BE2C (cell line): ENCODE measurements at regions not wholly inside any gene's neighbourhood (a gene's known extent, or its start where the extent isn't known, plus 50 kb on each side); places are given as distances from the start of the nearest gene placed in this dataset.

Experiments
- DNase-seq: peaks from one replicate; pipeline ENCODE4 v3.0.0-alpha.2; 2020
- H3K27me3 ChIP-seq: fragments of 250-450 bp; sonication (Bioruptor Pico); 2 replicates; pipeline ENCODE4 v1.5.1; 2020; ENCODE audit warnings: mild to moderate bottlenecking
- H3K36me3 ChIP-seq: fragments of 250-450 bp; sonication (Bioruptor Pico); 2 replicates; pipeline ENCODE4 v1.5.1; 2020; ENCODE audit warnings: mild to moderate bottlenecking
- H3K4me1 ChIP-seq: fragments of 250-450 bp; sonication (Bioruptor Pico); 2 replicates; pipeline ENCODE4 v1.5.1; 2020
- H3K4me3 ChIP-seq: 2 replicates; pipeline ENCODE4 v1.5.1; 2011; ENCODE audit warnings: low read depth, low read length
- H3K9me3 ChIP-seq: fragments of 250-450 bp; sonication (Bioruptor Pico); 2 replicates; pipeline ENCODE4 v1.5.1; 2020
- TF ChIP-seq, protein P1 (sequence below): IDR thresholded peaks from 2 replicates; pipeline ENCODE4 v1.5.1; 2012; ENCODE audit warnings: mild to moderate bottlenecking, low read depth, low read length

DNA sequence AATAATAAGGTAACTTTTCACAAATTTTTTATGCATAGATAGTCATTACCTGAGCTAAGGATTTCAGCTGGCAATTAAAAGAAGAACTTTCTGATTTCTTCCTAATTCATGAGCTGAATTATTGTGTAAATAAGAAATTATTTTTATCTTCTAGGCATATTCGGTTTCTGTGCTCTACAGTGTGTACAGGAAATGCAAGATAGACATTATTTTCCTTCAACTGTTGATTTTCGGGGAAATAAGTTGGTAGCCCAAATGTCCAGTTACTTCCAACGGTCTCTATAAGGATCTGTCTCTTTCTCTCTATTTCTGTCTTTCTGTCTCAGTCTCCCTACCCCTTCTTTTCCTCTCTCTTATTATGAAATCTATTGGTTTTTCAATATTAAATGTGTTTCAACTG, 137.3 kb upstream of the CLNK start:
- TF ChIP-seq, protein P1, sequence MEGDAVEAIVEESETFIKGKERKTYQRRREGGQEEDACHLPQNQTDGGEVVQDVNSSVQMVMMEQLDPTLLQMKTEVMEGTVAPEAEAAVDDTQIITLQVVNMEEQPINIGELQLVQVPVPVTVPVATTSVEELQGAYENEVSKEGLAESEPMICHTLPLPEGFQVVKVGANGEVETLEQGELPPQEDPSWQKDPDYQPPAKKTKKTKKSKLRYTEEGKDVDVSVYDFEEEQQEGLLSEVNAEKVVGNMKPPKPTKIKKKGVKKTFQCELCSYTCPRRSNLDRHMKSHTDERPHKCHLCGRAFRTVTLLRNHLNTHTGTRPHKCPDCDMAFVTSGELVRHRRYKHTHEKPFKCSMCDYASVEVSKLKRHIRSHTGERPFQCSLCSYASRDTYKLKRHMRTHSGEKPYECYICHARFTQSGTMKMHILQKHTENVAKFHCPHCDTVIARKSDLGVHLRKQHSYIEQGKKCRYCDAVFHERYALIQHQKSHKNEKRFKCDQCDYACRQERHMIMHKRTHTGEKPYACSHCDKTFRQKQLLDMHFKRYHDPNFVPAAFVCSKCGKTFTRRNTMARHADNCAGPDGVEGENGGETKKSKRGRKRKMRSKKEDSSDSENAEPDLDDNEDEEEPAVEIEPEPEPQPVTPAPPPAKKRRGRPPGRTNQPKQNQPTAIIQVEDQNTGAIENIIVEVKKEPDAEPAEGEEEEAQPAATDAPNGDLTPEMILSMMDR: no peak
- no peak for DNase-seq
- no peak overlapping the region for H3K4me3 ChIP-seq
- no peaks in the 10 kb centered on the region for H3K27me3 ChIP-seq
- H3K4me1 ChIP-seq: no peaks in the 10 kb centered on the region
- no peaks in the 10 kb centered on the region for H3K36me3 ChIP-seq
- no peaks in the 10 kb centered on the region for H3K9me3 ChIP-seq

DNA sequence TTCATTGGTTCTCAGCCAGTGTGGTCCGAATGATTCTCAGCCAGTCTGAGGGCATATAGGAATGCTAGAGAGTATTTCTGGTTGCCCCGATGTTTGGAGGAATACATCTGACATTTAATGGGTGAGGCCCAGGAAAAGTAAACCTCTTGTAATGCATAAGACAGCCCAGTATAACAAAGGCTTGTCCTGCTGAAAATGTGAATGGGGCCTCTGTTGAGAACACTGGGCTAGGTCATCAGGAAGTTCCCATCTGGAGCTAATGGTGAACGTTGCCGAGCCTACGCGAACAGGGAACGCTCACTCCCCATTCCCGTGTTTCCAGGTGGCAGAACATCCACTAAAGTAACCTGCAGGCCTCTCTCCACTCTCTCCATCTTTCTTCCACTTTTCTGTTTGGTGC, 132.0 kb upstream of the CLNK start:
- H3K4me3 ChIP-seq: no peak overlapping the region
- H3K9me3 ChIP-seq: no peaks in the 10 kb centered on the region
- DNase-seq: no peak
- TF ChIP-seq, protein P1: no peak
- no peaks in the 10 kb centered on the region for H3K4me1 ChIP-seq
- no peaks in the 10 kb centered on the region for H3K27me3 ChIP-seq
- no peaks in the 10 kb centered on the region for H3K36me3 ChIP-seq

DNA sequence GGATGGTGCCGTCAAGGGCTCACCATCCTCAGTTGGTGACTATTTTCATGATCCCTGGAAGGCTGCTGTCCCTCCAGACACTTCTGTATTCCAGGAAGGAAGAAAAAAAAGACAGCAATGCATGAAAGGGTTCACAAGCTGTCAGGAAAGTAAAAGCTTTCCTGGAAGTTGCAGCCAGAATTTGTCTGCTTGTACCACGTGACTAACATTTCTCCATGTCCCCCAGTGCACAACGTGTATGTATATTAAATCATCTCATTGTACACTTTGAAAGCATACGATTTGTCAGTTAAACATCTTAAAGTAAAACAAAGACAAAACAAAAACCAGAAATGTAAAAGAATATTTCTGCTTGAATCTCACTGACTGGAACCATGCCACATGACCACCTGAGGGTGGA, 127.4 kb upstream of the CLNK start:
- no peak for DNase-seq
- 0 out of 2 replicates have a peak, but pooled peaks cover 4% of the 10 kb centered on the region for H3K9me3 ChIP-seq
- no peaks in the 10 kb centered on the region for H3K36me3 ChIP-seq
- no peak overlapping the region for H3K4me3 ChIP-seq
- no peaks in the 10 kb centered on the region for H3K27me3 ChIP-seq
- no peaks in the 10 kb centered on the region for H3K4me1 ChIP-seq
- TF ChIP-seq, protein P1: no peak

DNA sequence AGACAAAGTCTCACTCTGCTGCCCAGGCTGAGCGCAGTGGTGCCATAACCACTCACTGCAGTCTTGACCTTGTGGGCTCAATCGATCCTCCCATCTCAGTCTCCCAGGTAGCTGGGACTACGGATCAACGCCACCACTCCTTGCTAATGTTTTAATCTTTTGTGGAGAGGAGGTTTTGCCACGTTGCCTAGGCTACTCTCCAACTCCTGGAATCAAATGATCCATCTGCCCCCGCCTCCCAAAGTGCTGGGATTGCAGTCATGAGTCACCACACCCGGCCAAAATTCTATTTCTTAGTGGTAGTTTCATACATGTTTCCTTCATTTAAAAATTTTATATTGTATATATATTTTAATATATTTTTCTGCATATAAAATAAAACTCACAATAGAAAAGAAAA, 125.8 kb upstream of the CLNK start:
- Histone ChIP-seq H3K9me3 (peaks cover 4% of the 10 kb centered on the region; the same call in 1 of the 2 replicates), H3K27me3 (no peaks in the 10 kb centered on the region), H3K36me3 (no peaks in the 10 kb centered on the region), H3K4me1 (no peaks in the 10 kb centered on the region), H3K4me3 (no peak overlapping the region)
- TF ChIP-seq, protein P1: no peak
- DNase-seq: no peak

DNA sequence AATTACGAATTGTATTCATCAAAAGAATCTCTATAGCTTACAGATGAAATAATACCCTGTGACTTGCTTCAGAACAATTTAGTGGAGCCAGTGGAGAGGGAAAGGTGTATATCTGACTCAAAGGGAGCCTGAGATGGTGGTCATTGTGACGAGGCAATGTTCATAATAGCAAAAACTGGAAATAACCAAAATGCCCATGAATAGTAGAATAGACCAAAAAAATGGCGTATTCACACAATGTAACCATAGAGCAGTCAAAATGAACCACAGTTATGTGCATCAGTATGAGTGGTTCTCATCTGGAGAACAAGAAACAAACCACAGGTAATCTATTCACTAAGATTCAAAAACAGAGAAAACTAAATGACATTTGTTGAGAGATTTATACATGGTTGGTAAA, 125.3 kb upstream of the CLNK start:
- H3K9me3 ChIP-seq: peaks cover 4% of the 10 kb centered on the region; the same call in 1 of the 2 replicates
- H3K36me3 ChIP-seq: no peaks in the 10 kb centered on the region
- no peak for DNase-seq
- no peaks in the 10 kb centered on the region for H3K27me3 ChIP-seq
- no peak overlapping the region for H3K4me3 ChIP-seq
- no peaks in the 10 kb centered on the region for H3K4me1 ChIP-seq
- TF ChIP-seq, protein P1: no peak

DNA sequence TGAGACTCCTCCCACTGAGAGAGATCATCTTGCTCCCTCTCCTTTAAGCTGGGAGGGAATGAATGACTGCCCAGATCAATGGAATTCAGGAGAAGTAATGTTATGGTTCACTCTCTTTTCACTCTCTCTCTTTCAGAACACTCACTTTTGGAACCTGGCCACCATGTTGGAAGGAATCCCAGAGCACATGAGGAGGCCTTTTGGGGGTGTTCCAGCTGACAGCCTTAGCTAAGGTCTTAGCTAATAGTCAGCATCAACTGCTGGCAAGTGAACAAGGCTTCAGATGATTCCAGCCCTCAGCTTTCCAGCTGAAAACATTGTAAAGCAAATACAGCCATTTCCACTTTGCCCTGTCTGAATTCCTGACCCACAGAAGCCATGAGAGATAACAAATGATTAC, 124.0 kb upstream of the CLNK start:
- TF ChIP-seq, protein P1: no peak
- Histone ChIP-seq H3K27me3 (no peaks in the 10 kb centered on the region), H3K4me1 (no peaks in the 10 kb centered on the region), H3K9me3 (peaks cover 4% of the 10 kb centered on the region; the same call in 1 of the 2 replicates), H3K4me3 (no peak overlapping the region), H3K36me3 (no peaks in the 10 kb centered on the region)
- DNase-seq: no peak
